HepG2 (cell line): ENCODE measurements at regions not wholly inside any gene's neighbourhood (a gene's known extent, or its start where the extent isn't known, plus 50 kb on each side); places are given as distances from the start of the nearest gene placed in this dataset.

Experiments used
- ASH2L ChIP-seq: fragments of 300-600, 200-600 bp; sonication (generic); IDR thresholded peaks from 2 replicates; pipeline ENCODE4 v1.7.0; 2017; ENCODE audit warnings: low read depth, mild to moderate bottlenecking, moderate library complexity, mixed read lengths, low read length; ENCODE audit not compliant: insufficient read length
- EEA1 ChIP-seq: sonication (generic); formaldehyde crosslinking; IDR thresholded peaks from 2 replicates; pipeline ENCODE4 v1.5.1; 2020; ENCODE audit warnings: mild to moderate bottlenecking, missing genetic modification reagents, borderline replicate concordance
- NRL ChIP-seq: sonication (generic); formaldehyde crosslinking; IDR thresholded peaks from 2 replicates; pipeline ENCODE4 v1.5.0; 2020; ENCODE audit warnings: missing genetic modification reagents, mild to moderate bottlenecking, moderate library complexity, borderline replicate concordance
- POLR2A ChIP-seq, 2 experiments: IDR thresholded peaks; 2 replicates each; pipeline ENCODE4 v1.6.1; 2011; ENCODE audit warnings: low read depth in 2 of 2, low read length in 2 of 2, mild to moderate bottlenecking in 1 of 2, moderate library complexity in 1 of 2; ENCODE audit not compliant: insufficient read depth in 1 of 2
- PRPF4 ChIP-seq: fragments of 200-400 bp; formaldehyde crosslinking; IDR thresholded peaks from 2 replicates; pipeline ENCODE4 v1.6.1; 2016; ENCODE audit warnings: low read length, low read depth; ENCODE audit not compliant: poor library complexity, severe bottlenecking
- SIN3A ChIP-seq: IDR thresholded peaks from 2 replicates; pipeline ENCODE4 v1.6.1; 2011; ENCODE audit warnings: low read depth, mild to moderate bottlenecking, control low read depth, low read length, borderline replicate concordance
- TSC22D2 ChIP-seq: sonication (generic); formaldehyde crosslinking; IDR thresholded peaks from 2 replicates; pipeline ENCODE4 v1.5.1; 2020; ENCODE audit warnings: missing genetic modification reagents, mild to moderate bottlenecking, borderline replicate concordance
- ZFP36L1 ChIP-seq: sonication (generic); formaldehyde crosslinking; IDR thresholded peaks from 2 replicates; pipeline ENCODE4 v1.8.0; 2022; ENCODE audit warnings: mild to moderate bottlenecking, missing genetic modification reagents, moderate library complexity
- ZNF33A ChIP-seq: sonication (generic); formaldehyde crosslinking; IDR thresholded peaks from 2 replicates; pipeline ENCODE4 v1.5.1; 2020; ENCODE audit warnings: missing genetic modification reagents, mild to moderate bottlenecking, moderate library complexity, borderline replicate concordance
- TF ChIP-seq, protein P1 (sequence below): sonication (generic); formaldehyde crosslinking; IDR thresholded peaks from 2 replicates; pipeline ENCODE4 v1.8.1; 2022; ENCODE audit warnings: mild to moderate bottlenecking, missing genetic modification reagents
- TF ChIP-seq, protein P2 (sequence below): sonication (generic); formaldehyde crosslinking; IDR thresholded peaks from 2 replicates; pipeline ENCODE4 v1.4.0; 2020; ENCODE audit warnings: missing genetic modification reagents
- TF ChIP-seq, protein P3 (sequence below): sonication (generic); formaldehyde crosslinking; IDR thresholded peaks from 2 replicates; pipeline ENCODE4 v1.5.0; 2020; ENCODE audit warnings: mild to moderate bottlenecking, missing genetic modification reagents, moderate library complexity

DNA sequence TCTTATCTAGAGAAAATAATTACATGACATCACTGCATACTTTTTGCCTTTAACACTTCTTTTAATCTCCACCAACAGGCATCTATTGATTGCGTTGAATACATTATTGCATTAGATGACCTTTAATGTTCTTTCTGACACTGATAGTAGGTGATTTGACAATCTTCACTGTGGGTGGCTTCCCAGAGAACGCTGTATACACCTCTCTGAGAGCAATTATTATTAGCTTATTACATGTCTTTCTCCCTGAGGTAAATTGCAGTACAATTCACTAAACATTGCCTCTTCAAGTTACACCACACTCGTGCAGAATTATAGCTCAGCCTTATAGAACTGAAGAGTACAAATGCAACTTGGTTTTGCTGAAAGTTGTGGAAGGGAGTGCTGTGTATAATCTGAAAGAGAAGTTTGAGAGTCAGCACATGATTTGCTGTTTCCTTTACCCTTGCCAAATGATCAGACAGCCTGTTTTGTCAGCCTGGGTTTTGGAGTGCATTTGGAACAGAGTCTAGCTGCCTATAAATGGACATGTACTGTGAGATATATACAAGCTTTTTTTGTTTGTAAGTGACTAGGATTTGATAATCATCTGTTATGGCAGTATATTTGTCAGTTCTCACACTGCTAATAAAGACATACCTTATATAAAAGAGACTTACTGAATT, 369.2 kb downstream of the CCER1 start:
- no peak for TF ChIP-seq NRL (CRISPR knock-in tag)
- no peak for TF ChIP-seq ZNF33A
- no peak for TF ChIP-seq ZFP36L1 (CRISPR knock-in tag)
- TF ChIP-seq, protein P1, sequence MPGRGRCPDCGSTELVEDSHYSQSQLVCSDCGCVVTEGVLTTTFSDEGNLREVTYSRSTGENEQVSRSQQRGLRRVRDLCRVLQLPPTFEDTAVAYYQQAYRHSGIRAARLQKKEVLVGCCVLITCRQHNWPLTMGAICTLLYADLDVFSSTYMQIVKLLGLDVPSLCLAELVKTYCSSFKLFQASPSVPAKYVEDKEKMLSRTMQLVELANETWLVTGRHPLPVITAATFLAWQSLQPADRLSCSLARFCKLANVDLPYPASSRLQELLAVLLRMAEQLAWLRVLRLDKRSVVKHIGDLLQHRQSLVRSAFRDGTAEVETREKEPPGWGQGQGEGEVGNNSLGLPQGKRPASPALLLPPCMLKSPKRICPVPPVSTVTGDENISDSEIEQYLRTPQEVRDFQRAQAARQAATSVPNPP (CRISPR knock-in tag): no peak
- TF ChIP-seq ASH2L: no peak
- TF ChIP-seq, protein P2, sequence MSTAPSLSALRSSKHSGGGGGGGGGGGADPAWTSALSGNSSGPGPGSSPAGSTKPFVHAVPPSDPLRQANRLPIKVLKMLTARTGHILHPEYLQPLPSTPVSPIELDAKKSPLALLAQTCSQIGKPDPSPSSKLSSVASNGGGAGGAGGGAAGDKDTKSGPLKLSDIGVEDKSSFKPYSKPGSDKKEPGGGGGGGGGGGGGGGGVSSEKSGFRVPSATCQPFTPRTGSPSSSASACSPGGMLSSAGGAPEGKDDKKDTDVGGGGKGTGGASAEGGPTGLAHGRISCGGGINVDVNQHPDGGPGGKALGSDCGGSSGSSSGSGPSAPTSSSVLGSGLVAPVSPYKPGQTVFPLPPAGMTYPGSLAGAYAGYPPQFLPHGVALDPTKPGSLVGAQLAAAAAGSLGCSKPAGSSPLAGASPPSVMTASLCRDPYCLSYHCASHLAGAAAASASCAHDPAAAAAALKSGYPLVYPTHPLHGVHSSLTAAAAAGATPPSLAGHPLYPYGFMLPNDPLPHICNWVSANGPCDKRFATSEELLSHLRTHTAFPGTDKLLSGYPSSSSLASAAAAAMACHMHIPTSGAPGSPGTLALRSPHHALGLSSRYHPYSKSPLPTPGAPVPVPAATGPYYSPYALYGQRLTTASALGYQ: no peak
- no peak for TF ChIP-seq POLR2A (IDR thresholded peaks at IDR 0.05; ENCODE audit: insufficient read depth in 1 of 2, low read depth in 2 of 2, low read length in 2 of 2)
- no peak for TF ChIP-seq SIN3A
- TF ChIP-seq EEA1: no peak
- TF ChIP-seq PRPF4: no peak
- TF ChIP-seq, protein P3, sequence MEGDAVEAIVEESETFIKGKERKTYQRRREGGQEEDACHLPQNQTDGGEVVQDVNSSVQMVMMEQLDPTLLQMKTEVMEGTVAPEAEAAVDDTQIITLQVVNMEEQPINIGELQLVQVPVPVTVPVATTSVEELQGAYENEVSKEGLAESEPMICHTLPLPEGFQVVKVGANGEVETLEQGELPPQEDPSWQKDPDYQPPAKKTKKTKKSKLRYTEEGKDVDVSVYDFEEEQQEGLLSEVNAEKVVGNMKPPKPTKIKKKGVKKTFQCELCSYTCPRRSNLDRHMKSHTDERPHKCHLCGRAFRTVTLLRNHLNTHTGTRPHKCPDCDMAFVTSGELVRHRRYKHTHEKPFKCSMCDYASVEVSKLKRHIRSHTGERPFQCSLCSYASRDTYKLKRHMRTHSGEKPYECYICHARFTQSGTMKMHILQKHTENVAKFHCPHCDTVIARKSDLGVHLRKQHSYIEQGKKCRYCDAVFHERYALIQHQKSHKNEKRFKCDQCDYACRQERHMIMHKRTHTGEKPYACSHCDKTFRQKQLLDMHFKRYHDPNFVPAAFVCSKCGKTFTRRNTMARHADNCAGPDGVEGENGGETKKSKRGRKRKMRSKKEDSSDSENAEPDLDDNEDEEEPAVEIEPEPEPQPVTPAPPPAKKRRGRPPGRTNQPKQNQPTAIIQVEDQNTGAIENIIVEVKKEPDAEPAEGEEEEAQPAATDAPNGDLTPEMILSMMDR: no peak
- TF ChIP-seq TSC22D2 (CRISPR knock-in tag): no peak
